ENCODE measurements at regions not wholly inside any gene's neighbourhood (a gene's known extent, or its start where the extent isn't known, plus 50 kb on each side); places are given as distances from the start of the nearest gene placed in this dataset.
"Not testable (repeated sequence)": the region's sequence is repeated elsewhere in the genome, so short reads cannot be mapped to it uniquely, and the experiment has no call there.

DNA sequence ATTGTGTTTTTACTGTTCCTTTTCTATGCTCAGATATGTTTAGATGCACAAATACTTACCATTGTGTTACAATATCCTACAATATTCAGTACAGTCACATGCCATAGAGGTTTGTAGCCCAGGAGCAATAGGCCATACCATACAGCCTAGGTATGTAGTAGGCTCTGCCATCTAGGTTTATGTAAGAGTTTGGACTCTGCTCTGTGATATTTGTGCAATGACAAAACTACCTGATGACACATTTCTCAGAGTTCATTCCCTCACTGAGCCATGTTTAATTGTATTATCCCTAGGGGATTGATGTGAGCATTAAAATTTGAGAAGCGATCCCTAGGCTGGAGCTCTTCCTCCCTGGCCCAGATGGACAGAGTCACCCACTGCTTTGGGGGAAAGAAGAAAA is 270.0 kb upstream of the PROK2 start:
- DNase-seq: no peak

DNA sequence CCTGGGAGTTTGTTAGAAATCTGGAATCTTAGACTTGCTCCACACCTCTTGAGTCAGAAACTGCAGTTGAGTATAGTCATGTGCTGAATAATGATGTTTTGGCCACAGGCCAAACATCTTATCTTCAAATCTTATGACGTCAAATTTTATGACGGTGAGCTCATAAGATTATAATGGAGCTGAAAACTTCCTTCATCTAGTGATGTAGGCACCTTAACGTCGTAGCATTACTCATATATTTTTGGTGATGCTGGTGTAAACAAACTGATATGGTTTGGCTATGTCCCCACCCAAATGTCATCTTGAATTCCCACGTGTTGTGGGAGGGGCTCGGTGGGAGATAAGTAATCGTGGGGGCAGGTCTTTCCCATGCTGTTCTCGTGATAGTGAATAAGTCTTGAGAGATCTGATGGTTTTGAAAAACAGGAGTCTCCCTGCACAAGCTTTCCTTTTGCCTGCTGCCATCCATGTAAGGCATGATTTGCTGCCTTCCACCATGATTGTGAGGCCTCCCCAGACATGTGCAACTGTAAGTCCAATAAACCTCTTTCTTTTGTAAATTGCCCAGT is 268.0 kb upstream of the PROK2 start:
- DNase-seq: no peak

DNA sequence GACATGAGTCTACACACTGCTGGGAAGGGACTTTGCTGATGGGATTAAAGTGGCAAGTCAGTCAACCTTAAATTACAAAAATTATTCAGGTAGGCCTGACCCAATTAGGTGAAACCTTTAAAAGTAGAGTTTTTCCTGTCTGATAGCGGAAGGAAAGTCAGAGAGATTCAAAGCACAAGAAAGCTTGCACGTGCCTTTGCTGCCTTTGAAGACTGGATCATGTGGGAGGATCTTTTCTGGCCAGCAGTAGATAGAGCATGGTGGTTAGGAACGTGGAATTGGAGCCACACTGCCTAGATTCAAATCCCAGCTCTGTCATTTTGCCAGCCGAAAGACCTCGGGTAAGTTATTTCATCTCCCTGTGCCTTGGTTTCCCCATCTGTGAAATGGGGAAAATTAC is 265.8 kb upstream of the PROK2 start:
- DNase-seq: no peak

DNA sequence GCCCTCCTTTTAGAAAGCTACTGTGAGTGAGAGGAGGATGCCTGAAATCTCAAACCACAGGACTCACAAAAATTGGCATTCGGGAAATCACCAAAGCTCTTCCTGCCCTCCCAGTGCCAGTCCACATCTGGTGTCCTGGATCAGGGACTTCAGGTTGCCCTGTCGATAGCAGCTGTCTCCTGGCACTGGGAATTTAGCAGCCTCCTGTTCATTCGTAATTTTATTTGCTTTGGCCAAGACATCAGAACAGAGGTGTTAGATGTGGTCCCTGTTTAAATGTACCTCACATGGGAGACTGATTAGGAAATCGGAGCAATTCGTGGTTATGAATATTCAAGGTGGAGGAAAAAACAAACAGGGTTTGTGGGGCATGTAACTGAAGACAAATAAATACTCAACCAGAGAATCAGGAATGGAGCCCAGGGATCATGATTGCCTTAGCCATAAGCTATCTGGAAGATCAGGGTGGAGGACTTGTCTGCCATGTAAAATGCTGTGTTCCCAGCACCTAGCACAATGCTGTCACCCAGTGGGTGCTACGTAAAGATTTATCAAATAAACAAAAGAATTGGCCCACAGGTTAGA is 265.2 kb upstream of the PROK2 start:
- no peak for DNase-seq

DNA sequence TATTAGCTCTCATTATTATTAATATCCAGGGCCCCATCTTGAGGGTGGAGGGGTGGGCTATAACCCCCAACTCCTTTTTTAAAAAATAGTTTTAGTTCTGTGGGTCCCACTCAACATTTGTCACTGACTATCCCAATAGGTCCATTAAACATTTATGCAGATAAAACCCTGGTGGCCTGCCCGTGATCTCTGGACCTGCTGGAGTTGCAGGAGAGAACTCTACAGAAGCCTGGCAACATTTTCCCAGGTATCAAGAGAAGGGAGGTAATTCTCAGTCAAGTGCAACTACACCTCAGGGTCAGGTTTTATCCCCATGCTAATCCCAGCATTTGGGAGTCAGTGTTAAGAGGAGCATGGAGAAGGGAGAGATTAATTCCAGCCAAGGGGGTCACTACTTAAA is 264.4 kb upstream of the PROK2 start:
- DNase-seq: no peak

DNA sequence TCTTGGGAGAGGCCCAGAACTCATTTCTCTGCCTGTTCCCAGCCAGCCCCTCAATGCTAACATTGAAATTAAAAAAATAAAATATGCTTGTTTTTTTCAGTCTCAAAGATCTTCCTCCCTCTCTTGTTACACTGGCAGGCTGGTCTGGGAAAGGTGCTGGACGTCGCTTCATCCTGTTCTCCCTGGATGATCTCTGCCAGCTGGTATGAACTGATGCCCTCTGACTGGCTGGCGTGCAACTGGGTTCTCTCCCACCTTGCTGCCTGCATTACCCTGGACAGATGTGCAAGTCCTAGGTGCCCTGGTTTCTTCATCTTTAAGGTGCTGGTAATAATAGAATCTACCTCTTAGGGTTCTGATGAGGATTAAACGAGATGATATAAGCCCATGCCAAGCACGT is 263.9 kb upstream of the PROK2 start:
- DNase-seq: no peak

DNA sequence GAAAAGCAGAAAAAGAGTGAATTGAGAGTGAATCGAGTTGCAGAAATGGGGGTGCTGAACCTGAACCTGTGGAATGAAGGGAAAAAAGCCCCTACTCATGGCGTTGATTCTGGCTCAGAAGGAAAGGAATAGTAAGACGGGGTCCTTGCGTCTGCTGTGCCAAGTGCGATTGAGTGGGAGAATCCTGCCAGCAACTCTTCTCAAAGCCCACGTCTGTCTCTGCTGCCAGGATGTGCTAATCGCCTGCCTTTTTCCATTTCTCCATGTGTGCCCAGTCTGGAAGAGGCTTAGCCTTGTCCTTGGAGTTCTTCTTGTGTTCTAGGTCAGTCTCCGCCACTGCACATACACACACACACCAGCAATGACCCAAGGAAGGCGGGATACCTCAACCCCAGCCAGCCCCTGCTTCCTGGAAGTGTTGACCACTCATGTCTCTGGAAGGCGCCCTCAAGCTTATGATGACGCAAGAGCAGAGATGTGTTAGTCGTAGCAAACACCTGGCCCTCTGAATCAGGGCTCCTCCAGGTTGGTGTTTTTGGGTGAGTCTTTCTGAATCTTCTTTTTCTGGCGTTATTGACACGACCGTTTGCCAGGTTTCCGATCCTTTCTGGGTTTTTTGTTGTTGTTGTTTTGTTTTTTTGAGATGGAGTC is 262.4 kb upstream of the PROK2 start:
- no peak for DNase-seq

DNA sequence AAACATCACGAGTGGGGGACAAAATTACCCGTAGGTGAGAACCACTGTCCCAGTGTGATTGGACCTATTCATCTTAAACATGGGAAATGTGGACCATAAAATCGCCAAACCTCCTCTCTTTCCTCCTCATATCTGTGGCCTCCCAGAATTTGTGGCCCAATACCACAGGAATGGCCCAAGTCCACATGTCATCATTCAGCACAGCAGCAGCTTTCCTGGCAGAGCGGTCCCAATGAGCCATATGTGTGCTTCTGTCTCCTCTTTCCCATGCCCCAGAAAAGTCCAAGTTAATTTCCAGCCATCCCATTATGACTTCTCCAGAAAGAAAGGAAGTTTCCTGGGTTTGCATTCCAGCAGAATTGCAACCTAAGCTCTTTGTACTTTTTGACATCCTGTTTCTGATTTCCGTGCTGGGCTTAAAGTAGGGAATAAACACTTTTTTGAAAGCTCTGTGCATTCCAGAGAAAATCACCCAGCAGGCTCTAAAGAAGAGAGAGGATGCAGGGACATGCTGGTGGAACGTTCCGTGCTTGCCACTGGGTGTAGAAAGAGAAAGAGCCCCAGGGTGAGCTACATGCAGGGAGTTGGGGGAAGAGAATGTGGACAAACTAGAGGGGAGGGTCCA is 259.4 kb upstream of the PROK2 start:
- no peak for DNase-seq

DNA sequence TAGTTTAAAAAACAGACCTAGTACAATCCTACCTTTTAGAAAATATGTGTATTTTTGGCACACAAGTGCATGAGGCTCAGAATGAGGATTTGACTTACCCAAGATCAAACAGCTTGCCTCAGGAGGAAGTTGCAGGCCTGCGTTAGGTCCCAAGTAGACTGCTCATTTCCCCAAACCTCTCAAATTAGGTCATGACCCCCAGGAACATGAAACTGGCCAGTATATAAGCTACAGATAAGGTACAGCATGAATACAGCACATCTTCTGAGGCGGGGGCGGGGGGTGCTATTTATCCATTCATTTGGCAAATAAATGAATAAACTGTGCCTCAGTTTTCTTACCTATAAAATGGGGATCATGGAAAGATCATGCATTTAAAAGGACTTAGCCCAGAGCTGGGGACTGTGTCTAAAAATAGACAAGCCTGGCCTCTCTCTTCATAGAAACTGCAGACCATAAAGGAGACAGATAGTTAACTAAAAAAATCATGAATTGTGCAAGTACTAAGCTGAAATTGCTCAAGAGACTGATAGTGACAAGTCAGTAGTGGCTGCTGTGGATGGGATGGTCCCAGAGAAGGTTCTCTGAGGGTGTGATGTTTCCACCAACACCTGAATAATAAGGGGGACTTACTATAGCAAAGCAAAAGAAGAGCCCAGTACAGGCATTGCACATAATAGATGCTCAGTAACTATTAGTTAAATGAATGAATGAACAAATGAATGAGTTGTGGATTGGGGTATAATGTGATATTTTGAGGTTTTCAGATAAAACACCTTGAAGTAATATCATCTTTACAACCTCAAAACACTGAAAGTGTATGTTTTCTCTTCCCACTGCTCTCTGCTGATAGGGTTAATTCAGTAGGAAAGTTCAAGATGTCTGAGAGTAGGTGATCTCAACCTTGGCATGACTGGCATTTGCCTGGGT is 258.5 kb upstream of the PROK2 start:
- no peak for DNase-seq

DNA sequence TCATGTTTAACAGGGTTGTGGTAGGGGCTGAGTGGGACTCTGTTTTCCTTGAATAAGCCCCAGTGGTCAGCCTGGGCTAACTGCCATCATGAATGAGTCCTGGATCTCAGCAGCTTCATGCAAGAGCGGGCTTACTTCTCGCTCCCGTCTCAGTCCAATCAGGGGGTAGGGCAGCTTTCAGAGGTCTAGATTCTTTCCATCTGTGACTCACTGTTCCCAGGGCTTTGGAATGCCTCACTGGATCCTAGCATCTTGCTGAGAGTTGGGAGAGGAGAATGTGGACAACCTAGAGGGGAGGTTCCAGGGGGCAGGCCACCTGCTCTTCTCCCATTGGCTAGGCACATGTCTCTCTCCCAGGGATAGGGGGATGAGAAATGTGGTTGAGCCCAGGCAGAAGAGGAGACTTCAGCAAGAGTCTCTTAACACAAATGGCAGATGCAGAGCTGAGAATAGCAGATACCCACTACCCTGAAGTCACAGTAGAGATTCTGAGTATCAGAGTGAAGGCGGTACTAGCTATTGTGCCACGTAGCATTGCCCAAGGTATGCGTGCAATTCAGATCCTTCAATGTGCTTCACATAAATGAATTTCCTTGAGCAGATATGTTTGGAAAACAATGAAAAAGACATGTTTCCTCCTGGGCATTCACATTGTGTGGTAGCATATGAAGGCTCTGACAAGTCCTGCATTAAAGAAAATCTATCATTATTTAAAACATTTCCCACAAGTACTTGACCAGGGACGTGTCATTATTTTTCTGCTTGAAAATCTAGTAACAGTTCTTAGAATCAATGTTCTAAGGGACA is 257.7 kb upstream of the PROK2 start:
- no peak for DNase-seq

DNA sequence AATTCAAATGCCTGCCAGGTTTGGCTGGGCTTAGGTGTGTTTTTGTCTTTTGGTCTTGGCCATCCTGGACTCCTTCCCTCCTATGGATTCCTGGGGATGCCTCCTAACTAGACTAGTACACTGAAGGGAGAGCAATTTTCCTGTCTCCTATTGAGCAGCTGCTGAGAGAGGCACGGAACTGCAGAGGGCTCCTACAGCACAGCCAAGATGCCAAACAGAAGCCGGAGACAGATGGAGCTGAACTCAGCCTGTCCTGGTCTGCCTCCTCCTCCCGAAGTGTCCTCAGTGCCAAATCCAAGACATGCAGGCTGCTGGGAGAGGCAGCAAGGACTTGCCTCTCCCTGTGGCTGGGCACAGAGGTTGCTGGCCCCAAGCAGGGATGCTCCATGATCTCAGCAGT is 256.6 kb upstream of the PROK2 start:
- DNase-seq: no peak

DNA sequence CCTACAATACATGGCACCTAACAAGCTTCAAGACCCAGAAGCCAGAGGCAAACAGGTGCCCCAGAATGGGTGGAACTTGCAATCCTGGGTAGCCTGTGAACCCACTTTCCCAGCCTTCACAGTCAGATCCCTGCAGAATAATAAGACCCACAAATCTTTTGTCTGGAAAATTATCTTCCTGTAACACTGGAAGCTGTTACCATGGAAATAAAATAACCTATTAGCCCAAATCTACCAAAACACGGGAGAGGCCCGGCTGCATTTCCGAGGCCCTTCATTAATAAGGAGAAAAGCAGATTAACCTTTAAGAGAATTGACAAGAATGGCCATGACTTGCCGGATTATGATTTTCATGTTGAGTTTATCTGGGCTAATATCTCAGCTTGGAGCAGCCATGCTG is 256.1 kb upstream of the PROK2 start:
- no peak for DNase-seq

DNA sequence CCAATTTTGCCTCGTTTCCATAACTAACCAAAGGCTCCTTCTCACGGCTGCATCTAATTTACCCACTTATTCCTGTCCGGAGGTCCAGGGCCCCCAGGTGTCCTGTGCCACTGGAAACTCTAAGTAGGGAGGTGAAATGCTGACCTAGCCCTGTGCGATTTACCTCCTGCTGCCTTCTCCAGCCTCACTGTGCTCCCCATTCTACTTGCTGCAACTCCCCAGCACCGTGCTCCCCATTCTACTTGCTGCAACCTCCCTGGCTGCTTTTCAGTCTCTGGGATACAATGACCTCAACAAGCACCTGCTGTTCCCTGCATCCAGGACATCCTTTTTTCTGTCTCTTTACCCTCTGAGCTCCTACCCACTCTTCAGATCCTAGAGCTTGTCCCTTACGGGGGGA is 254.7 kb upstream of the PROK2 start:
- no peak for DNase-seq

DNA sequence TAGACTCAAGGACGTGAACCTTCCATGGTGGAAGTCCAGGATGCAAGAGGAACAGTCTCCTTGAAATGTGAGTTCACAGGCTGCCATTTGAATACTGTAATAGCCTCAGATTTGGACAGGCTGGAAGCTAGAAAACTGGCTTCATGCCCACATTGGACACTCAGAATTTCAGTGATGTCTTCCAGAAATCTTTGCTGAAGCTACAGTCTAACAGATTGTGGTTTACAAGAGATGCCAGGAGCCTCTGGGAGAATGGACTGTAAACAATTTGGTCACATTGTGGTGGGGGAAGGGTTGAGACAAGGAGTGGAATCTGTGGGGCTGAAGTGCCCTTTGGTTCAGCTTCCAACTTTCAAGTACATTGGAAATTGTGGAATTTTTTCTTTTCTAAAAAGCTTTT is 252.0 kb upstream of the PROK2 start:
- DNase-seq: no peak

DNA sequence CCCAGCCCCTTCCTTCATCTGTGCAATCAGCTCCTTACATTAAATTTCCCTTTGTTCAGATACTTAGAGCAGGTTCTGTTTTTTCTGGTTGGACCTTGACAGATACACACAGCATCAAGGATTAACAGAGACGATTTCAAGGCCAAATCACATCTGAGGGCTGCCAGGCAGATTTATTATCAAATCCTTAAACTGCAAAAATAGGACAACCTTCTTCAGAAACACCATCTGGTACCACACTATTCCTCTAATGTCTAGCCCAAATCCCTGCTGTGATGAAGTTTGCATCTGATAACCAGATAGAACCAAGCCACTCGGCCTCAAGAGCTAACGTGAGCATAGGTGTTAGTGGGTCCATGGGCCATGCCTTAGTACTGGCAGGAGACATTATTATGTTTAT is 250.7 kb upstream of the PROK2 start:
- no peak for DNase-seq

DNA sequence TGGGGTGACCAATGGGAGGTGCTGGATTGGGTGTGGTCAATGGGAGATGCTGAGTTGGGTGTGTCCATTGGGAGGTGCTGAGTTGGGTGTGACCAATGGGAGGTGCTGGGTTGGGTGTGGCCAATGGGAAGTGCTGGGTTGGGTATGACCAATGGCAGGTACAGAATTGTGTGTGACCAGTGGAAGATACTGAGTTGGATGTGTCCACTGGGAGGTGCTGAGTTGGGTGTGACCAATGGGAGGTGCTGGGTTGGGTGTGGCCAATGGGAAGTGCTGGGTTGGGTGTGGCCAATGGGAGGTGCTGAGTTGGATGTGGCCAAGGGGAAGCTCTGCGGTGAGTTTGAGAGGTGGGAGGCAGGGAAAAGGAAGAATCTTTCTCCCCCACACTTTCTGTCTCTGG is 250.0 kb upstream of the PROK2 start:
- DNase-seq: no peak

DNA sequence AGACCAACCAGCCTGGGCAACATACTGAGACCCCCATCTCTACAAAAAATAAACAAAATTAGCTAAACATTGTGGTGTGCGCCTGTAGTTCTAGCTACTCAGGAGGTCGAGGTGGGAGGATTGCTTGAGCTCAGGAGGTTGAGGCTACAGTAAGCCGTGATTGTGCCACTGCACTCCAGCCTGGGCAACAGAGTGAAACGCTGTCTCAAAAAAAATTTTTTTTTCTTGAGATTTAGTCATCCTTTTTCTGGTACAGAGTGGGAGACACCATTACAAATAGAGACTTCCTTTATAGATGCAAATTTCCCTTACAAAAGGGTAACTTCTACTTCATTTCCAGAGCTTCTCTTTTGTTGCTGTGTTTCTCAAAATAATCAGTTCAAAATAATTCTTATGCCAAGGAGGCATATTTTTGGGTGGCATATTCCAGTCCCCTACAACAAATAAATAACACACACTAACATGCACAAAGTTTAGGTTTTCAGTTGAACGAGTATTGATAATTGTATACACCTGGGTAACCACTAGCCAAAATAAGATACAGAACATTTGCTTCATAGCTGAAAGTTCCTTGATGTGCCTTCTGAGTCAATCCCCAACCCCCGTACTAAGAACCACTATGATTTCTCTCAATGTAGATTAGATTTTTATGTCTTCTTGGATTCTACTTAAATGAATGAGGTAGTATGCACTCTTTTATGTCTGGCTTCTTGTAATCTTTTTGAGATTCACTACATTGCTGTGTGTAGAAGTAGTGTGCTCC is 248.9 kb upstream of the PROK2 start:
- no peak for DNase-seq

DNA sequence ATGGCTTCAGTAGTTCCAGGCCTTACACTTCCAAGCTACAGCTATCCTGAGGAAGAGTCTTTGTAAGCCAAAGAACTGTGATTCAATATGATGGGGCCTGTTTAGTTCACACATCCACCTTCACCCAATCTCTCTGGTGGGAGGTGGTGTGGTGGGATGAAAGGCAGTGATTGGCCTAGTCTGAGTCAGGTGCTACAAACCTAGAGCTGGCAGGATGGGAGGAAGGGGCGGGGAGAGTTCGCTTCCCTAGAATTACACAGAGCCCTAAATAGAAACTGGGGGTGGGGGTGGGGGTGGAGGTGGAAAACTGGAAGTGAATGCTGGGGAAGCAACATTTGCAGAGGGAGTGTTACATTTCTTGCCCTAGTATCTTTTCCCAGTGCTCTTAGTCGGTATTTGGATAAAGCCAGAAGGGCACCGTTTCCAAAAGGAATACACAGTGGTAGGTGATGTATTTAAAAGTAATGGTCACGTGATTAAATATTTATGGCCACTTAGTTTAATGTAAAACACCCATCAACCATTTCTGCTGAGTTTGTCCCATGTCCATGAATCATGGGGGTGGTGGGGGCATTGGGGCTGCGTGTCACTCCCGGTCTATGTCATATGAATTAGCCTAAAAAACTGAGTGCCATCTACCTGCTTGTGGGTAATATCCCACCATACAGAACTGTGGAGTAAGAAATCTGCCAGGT is 247.6 kb upstream of the PROK2 start:
- DNase-seq: no peak

DNA sequence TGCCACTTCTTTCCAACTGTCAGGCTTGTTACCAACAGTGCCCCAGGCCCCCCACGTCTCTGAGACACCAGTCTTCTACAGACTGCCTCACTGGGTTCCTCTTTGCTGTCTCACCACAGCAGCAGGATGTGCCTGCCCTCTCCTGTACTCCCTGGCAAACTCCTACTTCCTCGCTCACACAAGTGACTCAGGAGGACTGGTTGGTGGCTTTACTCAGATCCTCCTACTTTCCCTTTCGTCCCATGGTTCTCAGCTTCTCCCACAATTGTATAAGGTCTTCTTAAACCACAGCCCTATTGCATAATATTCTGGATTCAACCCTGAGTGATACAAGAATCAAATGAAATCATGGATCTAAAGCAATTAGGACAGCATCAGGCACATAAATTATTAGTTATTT is 246.6 kb upstream of the PROK2 start:
- no peak for DNase-seq

DNA sequence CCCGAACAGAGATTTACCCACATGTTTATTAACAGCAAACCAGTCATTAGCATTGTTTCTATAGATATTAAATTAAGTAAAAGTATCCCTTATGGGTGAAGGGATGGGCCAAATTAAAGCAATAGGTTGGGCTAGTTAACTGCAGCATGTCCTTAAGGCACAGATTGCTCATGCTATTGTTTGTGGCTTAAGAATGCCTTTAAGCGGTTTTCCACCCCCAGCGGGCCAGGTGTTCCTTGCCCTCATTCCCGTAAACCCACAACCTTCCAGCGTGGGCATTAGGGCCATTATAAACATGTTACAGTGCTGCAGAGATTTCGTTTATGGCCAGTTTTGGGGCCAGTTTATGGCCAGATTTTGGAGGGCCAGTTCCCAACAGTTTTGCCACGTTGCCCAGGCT is 245.3 kb upstream of the PROK2 start:
- not testable (repeated sequence) for DNase-seq

DNA sequence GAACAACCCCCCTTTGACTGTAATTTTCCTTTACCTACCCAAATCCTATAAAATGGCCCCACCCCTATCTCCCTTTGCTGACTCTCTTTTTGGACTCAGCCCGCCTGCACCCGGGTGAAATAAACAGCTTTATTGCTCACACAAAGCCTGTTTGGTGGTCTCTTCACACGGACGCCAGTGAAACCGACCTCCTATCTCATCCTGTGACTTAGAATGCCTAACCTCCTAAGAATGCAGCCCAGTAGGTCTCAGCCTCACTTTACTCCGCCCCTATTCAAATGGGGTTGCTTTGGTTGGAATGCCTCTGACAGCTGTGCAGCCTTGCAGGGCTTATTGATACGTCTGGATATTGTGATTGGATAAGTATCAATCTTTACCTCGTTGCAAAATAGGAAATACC is 243.8 kb upstream of the PROK2 start:
- not testable (repeated sequence) for DNase-seq

Data from NCI-H1930 (cell line).